GM18951 (cell line): ENCODE measurements at regions not wholly inside any gene's neighbourhood (a gene's known extent, or its start where the extent isn't known, plus 50 kb on each side); places are given as distances from the start of the nearest gene placed in this dataset.

ENCODE experiments used
- POLR2A ChIP-seq: IDR thresholded peaks from 4 replicates; pipeline ENCODE4 v1.6.1; 2011; ENCODE audit warnings: mild to moderate bottlenecking; ENCODE audit not compliant: insufficient read length, insufficient read depth; ENCODE audit errors: extremely low read depth
- in situ Hi-C: fragments of 300-500 bp; cut with MboI; formaldehyde crosslinking; loops from one replicate; pipeline ENCODE4 v1.12.0; 2022; ENCODE audit warnings: low sequenced_read_pairs, mixed read lengths, inconsistent platforms; ENCODE audit not compliant: unreplicated experiment

- in situ Hi-C loops = no loop called here
- no peak for TF ChIP-seq POLR2A
Measured at GRCh38 chr14:26993556-26993955, 395.7 kb upstream of the NOVA1 start.

GRCh38 chr14:26995301-26995700 is 397.5 kb upstream of the NOVA1 start:
- in situ Hi-C loops = no loop called here

GRCh38 chr14:26996246-26996645 is 398.4 kb upstream of the NOVA1 start:
- TF ChIP-seq POLR2A = no peak
- in situ Hi-C loops = no loop called here

More at GRCh38 chr14:26995301-26995700, 397.5 kb upstream of the NOVA1 start:
- no peak for TF ChIP-seq POLR2A

GRCh38 chr14:27002179-27002578 is 404.3 kb upstream of the NOVA1 start:
- in situ Hi-C loops = no loop called here
- no peak for TF ChIP-seq POLR2A

- in situ Hi-C loops = no loop called here
- no peak for TF ChIP-seq POLR2A
Measured at GRCh38 chr14:27006570-27006969, 408.7 kb upstream of the NOVA1 start.

- no peak for TF ChIP-seq POLR2A
Measured at GRCh38 chr14:27008187-27008586, 410.4 kb upstream of the NOVA1 start.

GRCh38 chr14:27012641-27013040 is 414.8 kb upstream of the NOVA1 start:
- in situ Hi-C loops = no loop called here
- no peak for TF ChIP-seq POLR2A

More at GRCh38 chr14:27008187-27008586, 410.4 kb upstream of the NOVA1 start:
- in situ Hi-C loops = no loop called here

GRCh38 chr14:27013678-27014077 is 415.8 kb upstream of the NOVA1 start:
- in situ Hi-C loops = no loop called here
- TF ChIP-seq POLR2A = no peak

GRCh38 chr14:27015065-27015464 is 417.2 kb upstream of the NOVA1 start:
- no peak for TF ChIP-seq POLR2A
- in situ Hi-C loops = no loop called here

- in situ Hi-C loops = no loop called here
- no peak for TF ChIP-seq POLR2A
Measured at GRCh38 chr14:27025648-27026047, 427.8 kb upstream of the NOVA1 start.

GRCh38 chr14:27026097-27026496 is 428.3 kb upstream of the NOVA1 start:
- TF ChIP-seq POLR2A = no peak
- in situ Hi-C loops = no loop called here

GRCh38 chr14:27040552-27040951 is 442.7 kb upstream of the NOVA1 start:
- in situ Hi-C loops = no loop called here
- no peak for TF ChIP-seq POLR2A

- no peak for TF ChIP-seq POLR2A
Measured at GRCh38 chr14:27049701-27050100, 451.9 kb upstream of the NOVA1 start.

GRCh38 chr14:27050208-27050607 is 452.4 kb upstream of the NOVA1 start:
- in situ Hi-C loops = no loop called here

More at GRCh38 chr14:27049701-27050100, 451.9 kb upstream of the NOVA1 start:
- in situ Hi-C loops = no loop called here

GRCh38 chr14:27056586-27056985 is 458.8 kb upstream of the NOVA1 start:
- in situ Hi-C loops = no loop called here
- TF ChIP-seq POLR2A = no peak

More at GRCh38 chr14:27050208-27050607, 452.4 kb upstream of the NOVA1 start:
- no peak for TF ChIP-seq POLR2A
